H1 (cell line): ENCODE measurements at regions not wholly inside any gene's neighbourhood (a gene's known extent, or its start where the extent isn't known, plus 50 kb on each side); places are given as distances from the start of the nearest gene placed in this dataset.

Experiments used
- CTCF ChIP-seq, 3 experiments: IDR thresholded peaks; 1 replicate in 2 of 3; 2 replicates in 1 of 3; pipeline versions ENCODE4 v1.5.1 to v1.6.1; 2011; ENCODE audit warnings: low read length in 3 of 3, mild to moderate bottlenecking in 3 of 3, inconsistent platforms in 2 of 3, low read depth in 1 of 3, moderate library complexity in 1 of 3; ENCODE audit not compliant: insufficient read depth in 1 of 3; ENCODE audit errors: control extremely low read depth in 1 of 3
- EZH2 ChIP-seq: fragments of 200-600 bp; sonication (generic); IDR thresholded peaks from 2 replicates; pipeline ENCODE4 v1.7.1; 2012; ENCODE audit warnings: low read depth, mild to moderate bottlenecking, moderate library complexity, low read length, inconsistent platforms; ENCODE audit not compliant: severe bottlenecking
- YY1 ChIP-seq: IDR thresholded peaks from 2 replicates; pipeline ENCODE4 v1.6.1; 2011; ENCODE audit warnings: low read depth, mild to moderate bottlenecking, low read length

- TF ChIP-seq EZH2 = no peak
- TF ChIP-seq CTCF (IDR thresholded peaks at IDR 0.05; ENCODE audit: control extremely low read depth in 1 of 3, insufficient read depth in 1 of 3, low read depth in 1 of 3, low read length in 3 of 3) = no peak
- TF ChIP-seq YY1 = no peak
Measured at GRCh38 chr12:24591715-24592440, 357.0 kb downstream of the BCAT1 start.
